ENCODE measurements at regions not wholly inside any gene's neighbourhood (a gene's known extent, or its start where the extent isn't known, plus 50 kb on each side); places are given as distances from the start of the nearest gene placed in this dataset.
A peak's percentile ranks its signal among the peaks of the same experiment; 100 is the strongest.
"Not testable (repeated sequence)": the region's sequence is repeated elsewhere in the genome, so short reads cannot be mapped to it uniquely, and the experiment has no call there.

- DNase-seq (ENCODE audit: low read depth in 1 of 2, low spot score in 1 of 2) = no peak
- TF ChIP-seq JUND (IDR thresholded peaks at IDR 0.05; ENCODE audit: low read depth) = no peak
- in situ Hi-C loops (cut with HindIII; ENCODE audit: low pct_unique_long_range_greater_than_20kb, low sequenced_read_pairs) = no loop called here
These were observed 58.1 kb downstream of the ATXN7L3B start for GRCh38 chr12:74595696-74596095.

DNA sequence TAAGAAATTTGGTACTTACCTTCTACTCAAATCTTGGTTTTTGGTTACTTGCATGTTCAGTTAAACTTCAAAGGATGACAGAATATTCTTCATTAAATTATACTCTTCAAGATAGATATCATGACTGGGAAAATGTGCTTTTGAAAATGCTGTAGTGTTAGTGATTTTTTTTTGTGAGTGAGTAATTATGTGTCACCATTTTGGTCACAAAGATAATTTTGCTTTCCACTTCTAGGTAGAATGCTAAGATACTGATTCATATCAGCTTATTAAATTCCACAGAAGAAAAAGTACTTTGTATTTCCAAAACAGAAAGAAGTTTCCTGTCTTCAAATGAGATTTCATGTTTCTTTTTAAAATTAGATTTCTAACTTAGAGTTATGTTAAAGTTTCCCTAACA lies 61.2 kb downstream of the ATXN7L3B start:
- DNase-seq (ENCODE audit: low read depth in 1 of 2, low spot score in 1 of 2) = no peak
- in situ Hi-C loops (cut with HindIII; ENCODE audit: low pct_unique_long_range_greater_than_20kb, low sequenced_read_pairs) = no loop called here
- TF ChIP-seq JUND (IDR thresholded peaks at IDR 0.05; ENCODE audit: low read depth) = no peak

- in situ Hi-C loops (cut with HindIII; ENCODE audit: low pct_unique_long_range_greater_than_20kb, low sequenced_read_pairs) = no loop called here
- DNase-seq (ENCODE audit: low read depth in 1 of 2, low spot score in 1 of 2) = no peak
- no peak for TF ChIP-seq JUND (IDR thresholded peaks at IDR 0.05; ENCODE audit: low read depth)
These were observed 62.3 kb downstream of the ATXN7L3B start for GRCh38 chr12:74599932-74600331.

DNA sequence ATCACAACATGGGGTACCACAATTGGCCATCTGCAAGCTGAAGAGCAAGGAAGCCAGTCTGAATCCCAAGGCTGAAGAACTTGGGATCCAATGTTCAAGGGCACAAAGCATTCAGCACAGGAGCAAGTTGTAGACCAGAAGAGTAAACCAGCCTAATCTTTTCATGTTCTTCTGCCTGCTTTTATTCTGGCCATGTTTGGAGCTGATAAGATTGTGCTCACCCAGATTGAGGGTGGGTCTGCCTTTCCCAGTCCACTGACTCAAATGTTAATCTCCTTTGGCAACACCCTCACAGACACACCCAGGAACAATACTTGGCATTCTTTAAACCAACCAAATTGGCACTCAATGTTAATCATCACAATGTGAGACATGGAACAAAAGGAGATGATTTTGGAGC lies 63.2 kb downstream of the ATXN7L3B start:
- DNase-seq (ENCODE audit: low read depth in 1 of 2, low spot score in 1 of 2); in situ Hi-C loops (cut with HindIII; ENCODE audit: low pct_unique_long_range_greater_than_20kb, low sequenced_read_pairs): not testable (repeated sequence)

DNA sequence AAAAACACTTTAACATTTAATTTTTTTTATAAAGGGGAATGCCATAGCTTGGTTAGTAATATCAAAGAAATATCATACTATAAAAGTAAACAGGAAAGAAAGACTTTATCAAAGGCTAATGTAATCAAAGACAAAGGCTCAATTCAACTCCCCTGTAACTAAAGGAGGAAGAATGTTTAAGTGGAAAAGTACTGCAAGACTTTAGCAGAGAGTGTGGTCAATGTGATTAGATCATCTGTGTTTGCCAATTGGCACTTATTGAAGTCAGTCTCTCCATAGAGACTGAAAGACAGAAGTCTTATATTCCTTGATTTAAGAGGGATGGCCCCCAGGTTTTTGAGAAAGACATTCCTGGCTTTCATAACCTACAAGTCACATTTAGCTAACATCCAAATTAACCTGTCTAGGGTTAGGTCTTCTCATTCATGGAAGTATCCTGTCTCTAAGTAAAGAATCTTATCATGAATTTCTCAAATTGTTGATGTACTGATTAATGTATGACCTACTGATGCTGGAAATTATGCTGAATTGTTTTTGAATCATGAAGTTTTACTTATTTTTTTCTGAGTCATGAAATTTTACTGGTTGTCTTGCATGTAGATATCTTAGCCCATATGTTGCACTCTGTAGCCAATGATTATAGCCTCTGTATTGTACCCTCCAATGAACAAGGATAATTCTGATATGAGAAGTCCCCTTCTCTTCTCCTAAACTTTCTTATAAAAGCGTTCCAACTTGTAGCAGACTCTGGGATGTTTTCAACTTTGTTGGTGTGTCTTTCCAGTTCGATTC lies 65.4 kb downstream of the ATXN7L3B start:
- DNase-seq (ENCODE audit: low read depth in 1 of 2, low spot score in 1 of 2) = peak in 1 of 2 experiments; percentile 36
- in situ Hi-C loops (cut with HindIII; ENCODE audit: low pct_unique_long_range_greater_than_20kb, low sequenced_read_pairs) = no loop called here
- TF ChIP-seq JUND (IDR thresholded peaks at IDR 0.05; ENCODE audit: low read depth) = no peak

DNA sequence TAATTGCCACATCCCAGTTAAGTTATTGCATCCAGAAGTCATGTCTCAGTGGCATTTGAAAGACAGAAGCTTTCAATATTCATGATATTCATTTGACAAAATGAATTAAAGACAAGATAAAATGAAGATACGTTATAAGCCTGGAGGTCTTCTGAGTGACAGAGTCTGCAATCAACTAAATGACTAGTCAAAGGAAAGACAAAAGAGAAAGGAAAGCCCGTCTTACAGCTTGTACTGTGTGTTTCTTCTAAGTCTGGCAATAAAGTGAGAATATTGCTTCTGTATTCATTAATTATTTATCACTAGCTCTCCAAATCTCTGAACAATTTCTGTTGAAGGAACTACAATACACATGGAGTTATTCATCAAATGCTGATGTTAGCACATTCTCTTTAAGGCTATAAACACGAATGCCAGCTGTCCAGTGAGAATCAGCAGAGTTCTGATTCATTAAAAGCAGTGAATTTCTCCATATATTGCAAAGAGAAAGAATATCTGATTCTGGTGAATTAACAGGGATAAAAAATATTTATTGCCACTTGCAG lies 70.7 kb downstream of the ATXN7L3B start:
- in situ Hi-C loops (cut with HindIII; ENCODE audit: low pct_unique_long_range_greater_than_20kb, low sequenced_read_pairs) = no loop called here
- TF ChIP-seq JUND (IDR thresholded peaks at IDR 0.05; ENCODE audit: low read depth) = no peak
- DNase-seq (ENCODE audit: low read depth in 1 of 2, low spot score in 1 of 2) = no peak

GRCh38 chr12:74610711-74611110 lies 73.1 kb downstream of the ATXN7L3B start:
- in situ Hi-C loops (cut with HindIII; ENCODE audit: low pct_unique_long_range_greater_than_20kb, low sequenced_read_pairs) = no loop called here
- DNase-seq (ENCODE audit: low read depth in 1 of 2, low spot score in 1 of 2) = peak in 1 of 2 experiments; percentile 29
- TF ChIP-seq JUND (IDR thresholded peaks at IDR 0.05; ENCODE audit: low read depth) = no peak

- no peak for TF ChIP-seq JUND (IDR thresholded peaks at IDR 0.05; ENCODE audit: low read depth)
- DNase-seq (ENCODE audit: low read depth in 1 of 2, low spot score in 1 of 2) = no peak
- in situ Hi-C loops (cut with HindIII; ENCODE audit: low pct_unique_long_range_greater_than_20kb, low sequenced_read_pairs) = no loop called here
These were observed 76.8 kb downstream of the ATXN7L3B start for GRCh38 chr12:74614426-74614825.

DNA sequence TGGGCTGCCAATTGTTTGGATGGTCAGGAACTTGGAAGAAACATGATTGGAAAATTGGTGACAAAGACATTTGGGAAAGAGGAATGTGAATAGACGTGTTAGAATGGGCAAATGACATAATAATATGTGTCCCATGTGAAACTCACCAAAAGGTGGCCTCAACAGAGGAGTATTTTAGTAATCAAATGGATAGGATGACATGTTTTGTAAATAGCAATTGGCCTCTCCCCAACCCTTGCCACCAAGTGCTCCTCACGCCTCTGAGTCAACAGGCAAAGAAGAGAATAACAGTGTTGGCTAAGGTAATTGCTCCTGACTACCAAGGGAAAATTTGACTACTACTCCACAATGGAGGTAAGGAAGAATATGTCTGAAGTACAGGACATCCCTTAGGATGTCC lies 81.4 kb downstream of the ATXN7L3B start:
- TF ChIP-seq JUND (IDR thresholded peaks at IDR 0.05; ENCODE audit: low read depth) = no peak
- in situ Hi-C loops (cut with HindIII; ENCODE audit: low pct_unique_long_range_greater_than_20kb, low sequenced_read_pairs) = no loop called here
- DNase-seq (ENCODE audit: low read depth in 1 of 2, low spot score in 1 of 2) = no peak

GRCh38 chr12:74619884-74620283 lies 82.2 kb downstream of the ATXN7L3B start:
- in situ Hi-C loops (cut with HindIII; ENCODE audit: low pct_unique_long_range_greater_than_20kb, low sequenced_read_pairs) = no loop called here
- no peak for DNase-seq (ENCODE audit: low read depth in 1 of 2, low spot score in 1 of 2)
- TF ChIP-seq JUND (IDR thresholded peaks at IDR 0.05; ENCODE audit: low read depth) = no peak

DNA sequence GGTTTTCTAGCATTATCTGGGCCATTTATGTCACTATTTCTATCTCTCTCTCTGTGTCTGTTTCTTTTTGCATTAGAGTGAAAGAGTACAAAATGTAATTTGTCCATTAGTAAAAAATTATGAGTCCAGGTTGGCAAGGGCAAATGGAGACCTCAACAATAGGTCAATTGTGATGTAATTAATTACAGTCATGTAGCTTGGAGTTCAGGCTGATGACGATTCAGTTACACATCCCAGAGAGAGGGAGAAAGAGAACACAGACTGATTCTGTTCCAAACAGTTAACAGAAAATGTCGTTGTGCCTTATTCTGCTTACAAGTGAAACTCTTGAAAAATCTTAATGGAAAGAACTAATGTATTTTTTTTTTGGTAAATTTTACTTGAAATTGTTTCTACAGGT lies 83.3 kb downstream of the ATXN7L3B start:
- in situ Hi-C loops (cut with HindIII; ENCODE audit: low pct_unique_long_range_greater_than_20kb, low sequenced_read_pairs) = no loop called here
- TF ChIP-seq JUND (IDR thresholded peaks at IDR 0.05; ENCODE audit: low read depth) = no peak
- DNase-seq (ENCODE audit: low read depth in 1 of 2, low spot score in 1 of 2) = no peak

GRCh38 chr12:74624201-74624600 lies 86.6 kb downstream of the ATXN7L3B start:
- in situ Hi-C loops (cut with HindIII; ENCODE audit: low pct_unique_long_range_greater_than_20kb, low sequenced_read_pairs) = no loop called here
- no peak for TF ChIP-seq JUND (IDR thresholded peaks at IDR 0.05; ENCODE audit: low read depth)
- no peak for DNase-seq (ENCODE audit: low read depth in 1 of 2, low spot score in 1 of 2)

DNA sequence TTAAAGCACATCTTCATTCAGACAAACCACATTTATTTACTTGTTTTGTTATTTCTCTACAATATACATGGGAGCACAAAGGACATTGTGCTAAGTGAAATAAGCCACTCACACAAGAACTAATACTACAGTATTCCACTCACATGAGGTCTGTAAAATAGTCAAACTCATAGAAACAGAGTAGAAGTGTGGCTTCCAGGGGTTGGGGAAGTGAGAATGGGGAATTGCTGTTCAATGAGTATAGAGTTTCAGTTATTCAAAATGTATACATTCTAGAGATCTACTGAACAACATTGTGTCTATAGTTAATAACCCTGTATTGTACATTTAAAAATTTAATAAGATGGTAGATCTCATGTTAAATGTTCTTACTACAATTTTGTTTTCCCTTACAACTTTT lies 88.8 kb downstream of the ATXN7L3B start:
- in situ Hi-C loops (cut with HindIII; ENCODE audit: low pct_unique_long_range_greater_than_20kb, low sequenced_read_pairs) = no loop called here
- no peak for TF ChIP-seq JUND (IDR thresholded peaks at IDR 0.05; ENCODE audit: low read depth)
- DNase-seq (ENCODE audit: low read depth in 1 of 2, low spot score in 1 of 2) = no peak

GRCh38 chr12:74641262-74641661 lies 103.6 kb downstream of the ATXN7L3B start:
- DNase-seq (ENCODE audit: low read depth in 1 of 2, low spot score in 1 of 2) = no peak
- TF ChIP-seq JUND (IDR thresholded peaks at IDR 0.05; ENCODE audit: low read depth) = no peak
- in situ Hi-C loops (cut with HindIII; ENCODE audit: low pct_unique_long_range_greater_than_20kb, low sequenced_read_pairs) = no loop called here

Measured in T47D (cell line).